ENCODE measurements at regions not wholly inside any gene's neighbourhood (a gene's known extent, or its start where the extent isn't known, plus 50 kb on each side); places are given as distances from the start of the nearest gene placed in this dataset.

DNA sequence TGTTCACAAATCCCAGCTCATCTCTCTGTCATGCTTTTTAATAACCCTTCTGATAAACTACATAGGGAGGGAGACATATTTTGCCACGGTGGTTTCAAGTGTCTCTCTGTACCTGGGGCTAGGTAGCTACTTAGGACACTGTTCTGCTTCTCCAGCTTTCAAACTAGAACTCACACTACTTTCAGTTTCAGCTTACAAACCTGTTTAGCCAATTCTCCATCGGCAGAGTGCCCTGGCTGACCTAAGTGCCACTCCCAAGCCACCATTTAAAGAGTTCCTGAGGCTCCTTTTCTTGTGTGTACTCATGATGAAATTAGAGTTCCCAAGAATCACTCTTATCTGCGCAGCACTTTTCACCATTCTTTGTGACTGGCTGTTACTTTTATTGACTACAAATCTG lies 899.2 kb downstream of the FAT4 start:
- FAIRE-seq (no peak), DNase-seq (ENCODE audit: insufficient read length, low spot score) (no peak)
- TF ChIP-seq POLR2AphosphoS5 (IDR thresholded peaks at IDR 0.05; ENCODE audit: low read depth, low read length) (no peak), TAF1 (IDR thresholded peaks at IDR 0.05; ENCODE audit: low read depth, low read length) (no peak), PAX5 (IDR thresholded peaks at IDR 0.05; ENCODE audit: insufficient read depth, low read length, severe bottlenecking) (no peak), POU2F2 (IDR thresholded peaks at IDR 0.05; ENCODE audit: low read depth, low read length) (no peak), POLR2A (IDR thresholded peaks at IDR 0.05; ENCODE audit: low read depth, low read length) (no peak), SPI1 (IDR thresholded peaks at IDR 0.05; ENCODE audit: low read depth, low read length) (no peak)

GRCh38 chr4:126215759-126216158 lies 901.0 kb downstream of the FAT4 start:
- no peak for FAIRE-seq
- TF ChIP-seq SPI1 (IDR thresholded peaks at IDR 0.05; ENCODE audit: low read depth, low read length): no peak
- no peak for TF ChIP-seq POLR2A (IDR thresholded peaks at IDR 0.05; ENCODE audit: low read depth, low read length)
- no peak for TF ChIP-seq POU2F2 (IDR thresholded peaks at IDR 0.05; ENCODE audit: low read depth, low read length)
- TF ChIP-seq PAX5 (IDR thresholded peaks at IDR 0.05; ENCODE audit: insufficient read depth, low read length, severe bottlenecking): no peak
- TF ChIP-seq POLR2AphosphoS5 (IDR thresholded peaks at IDR 0.05; ENCODE audit: low read depth, low read length): no peak
- no peak for TF ChIP-seq TAF1 (IDR thresholded peaks at IDR 0.05; ENCODE audit: low read depth, low read length)
- no peak for DNase-seq (ENCODE audit: insufficient read length, low spot score)

DNA sequence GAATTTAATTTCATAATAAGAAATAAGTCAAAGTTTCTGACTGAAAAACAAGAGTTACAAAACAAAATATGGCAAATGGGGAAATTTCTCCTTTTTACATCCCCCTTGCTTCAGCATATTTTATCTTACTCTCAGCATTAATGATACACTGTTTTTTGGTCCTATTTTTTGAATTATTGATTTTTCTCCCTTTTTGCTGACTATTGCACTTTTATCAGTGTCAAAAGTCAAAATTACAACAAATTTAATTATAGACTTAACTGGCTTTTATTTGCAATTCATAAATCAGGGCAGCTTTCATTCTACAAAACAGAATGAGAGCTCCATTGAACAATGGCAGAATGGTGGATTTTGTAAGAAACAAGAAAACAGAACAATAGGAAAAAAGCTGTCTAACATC lies 901.9 kb downstream of the FAT4 start:
- DNase-seq (ENCODE audit: insufficient read length, low spot score) (no peak), FAIRE-seq (no peak)
- TF ChIP-seq POU2F2 (IDR thresholded peaks at IDR 0.05; ENCODE audit: low read depth, low read length) (no peak), SPI1 (IDR thresholded peaks at IDR 0.05; ENCODE audit: low read depth, low read length) (no peak), POLR2AphosphoS5 (IDR thresholded peaks at IDR 0.05; ENCODE audit: low read depth, low read length) (no peak), TAF1 (IDR thresholded peaks at IDR 0.05; ENCODE audit: low read depth, low read length) (no peak), POLR2A (IDR thresholded peaks at IDR 0.05; ENCODE audit: low read depth, low read length) (no peak), PAX5 (IDR thresholded peaks at IDR 0.05; ENCODE audit: insufficient read depth, low read length, severe bottlenecking) (no peak)

GRCh38 chr4:126221282-126221681 lies 906.5 kb downstream of the FAT4 start:
- no peak for DNase-seq (ENCODE audit: insufficient read length, low spot score)
- no peak for FAIRE-seq
- no peak for TF ChIP-seq PAX5 (IDR thresholded peaks at IDR 0.05; ENCODE audit: insufficient read depth, low read length, severe bottlenecking)
- TF ChIP-seq POLR2AphosphoS5 (IDR thresholded peaks at IDR 0.05; ENCODE audit: low read depth, low read length): no peak
- TF ChIP-seq SPI1 (IDR thresholded peaks at IDR 0.05; ENCODE audit: low read depth, low read length): no peak
- no peak for TF ChIP-seq TAF1 (IDR thresholded peaks at IDR 0.05; ENCODE audit: low read depth, low read length)
- TF ChIP-seq POU2F2 (IDR thresholded peaks at IDR 0.05; ENCODE audit: low read depth, low read length): no peak
- no peak for TF ChIP-seq POLR2A (IDR thresholded peaks at IDR 0.05; ENCODE audit: low read depth, low read length)

DNA sequence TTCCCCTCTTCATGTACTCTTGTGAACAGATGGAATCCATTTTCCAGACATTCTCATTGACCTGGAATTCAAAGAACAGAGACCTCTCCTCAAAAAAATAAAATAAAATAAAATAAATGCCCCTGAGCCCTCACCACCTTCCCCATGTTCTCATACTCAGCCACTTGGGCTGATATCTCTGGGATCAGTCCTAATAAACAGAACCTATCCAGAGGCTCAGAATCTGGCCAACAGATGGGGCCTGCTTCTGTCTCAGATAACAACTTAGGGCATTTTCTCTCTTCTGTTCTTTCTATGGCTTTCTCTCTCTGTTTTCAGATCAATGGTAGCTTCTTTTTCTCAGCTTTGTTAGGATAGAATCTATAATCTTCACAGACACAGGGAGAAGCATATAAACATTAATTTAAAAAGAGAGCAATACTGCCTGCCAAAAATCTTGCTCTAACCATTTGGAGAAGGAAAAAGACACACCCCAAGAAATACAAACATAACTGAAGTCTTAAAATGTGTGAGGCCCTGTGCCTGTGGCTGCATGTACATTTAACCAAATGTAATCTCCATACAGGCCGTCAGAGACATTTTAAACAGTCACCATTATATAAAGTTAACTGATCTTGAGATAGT lies 907.1 kb downstream of the FAT4 start:
- FAIRE-seq (no peak), DNase-seq (ENCODE audit: insufficient read length, low spot score) (no peak)
- TF ChIP-seq POU2F2 (IDR thresholded peaks at IDR 0.05; ENCODE audit: low read depth, low read length) (no peak), PAX5 (IDR thresholded peaks at IDR 0.05; ENCODE audit: insufficient read depth, low read length, severe bottlenecking) (no peak), POLR2AphosphoS5 (IDR thresholded peaks at IDR 0.05; ENCODE audit: low read depth, low read length) (no peak), SPI1 (IDR thresholded peaks at IDR 0.05; ENCODE audit: low read depth, low read length) (no peak), POLR2A (IDR thresholded peaks at IDR 0.05; ENCODE audit: low read depth, low read length) (no peak), TAF1 (IDR thresholded peaks at IDR 0.05; ENCODE audit: low read depth, low read length) (no peak)

DNA sequence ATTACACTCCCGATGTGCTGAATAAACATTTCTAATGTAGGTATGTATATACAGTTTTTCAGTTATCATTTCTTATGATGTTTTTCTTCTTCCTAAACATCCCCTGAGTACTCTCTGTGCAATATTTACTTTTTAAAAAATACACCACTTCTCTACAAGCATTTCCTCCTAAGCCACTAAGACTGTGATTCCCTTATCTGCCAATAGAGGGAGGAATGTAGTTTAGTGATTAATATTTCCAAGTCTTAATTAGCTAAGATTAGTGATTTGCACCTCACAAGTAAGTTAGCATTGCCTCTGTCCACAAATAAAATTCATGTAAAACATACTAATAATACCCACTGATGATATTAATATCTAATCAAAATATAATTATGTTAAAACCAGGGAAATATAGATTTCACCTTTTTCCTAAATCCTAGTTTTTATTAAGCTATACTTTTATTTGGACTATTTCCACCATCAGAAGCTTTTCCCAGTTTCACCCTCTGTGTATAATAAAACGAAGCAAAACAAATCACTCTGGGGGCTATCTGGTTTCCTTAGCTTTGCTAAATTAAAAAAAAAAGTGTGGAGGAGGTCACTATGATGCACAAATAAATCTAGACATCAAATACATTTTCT lies 909.1 kb downstream of the FAT4 start:
- DNase-seq (ENCODE audit: insufficient read length, low spot score): no peak
- FAIRE-seq: no peak
- TF ChIP-seq SPI1 (IDR thresholded peaks at IDR 0.05; ENCODE audit: low read depth, low read length) (no peak), POU2F2 (IDR thresholded peaks at IDR 0.05; ENCODE audit: low read depth, low read length) (no peak), POLR2AphosphoS5 (IDR thresholded peaks at IDR 0.05; ENCODE audit: low read depth, low read length) (no peak), PAX5 (IDR thresholded peaks at IDR 0.05; ENCODE audit: insufficient read depth, low read length, severe bottlenecking) (no peak), POLR2A (IDR thresholded peaks at IDR 0.05; ENCODE audit: low read depth, low read length) (no peak), TAF1 (IDR thresholded peaks at IDR 0.05; ENCODE audit: low read depth, low read length) (no peak)

GRCh38 chr4:126227428-126227827 lies 912.7 kb downstream of the FAT4 start:
- no peak for DNase-seq (ENCODE audit: insufficient read length, low spot score)
- FAIRE-seq: no peak
- no peak for TF ChIP-seq POLR2A (IDR thresholded peaks at IDR 0.05; ENCODE audit: low read depth, low read length)
- no peak for TF ChIP-seq POLR2AphosphoS5 (IDR thresholded peaks at IDR 0.05; ENCODE audit: low read depth, low read length)
- no peak for TF ChIP-seq TAF1 (IDR thresholded peaks at IDR 0.05; ENCODE audit: low read depth, low read length)
- no peak for TF ChIP-seq POU2F2 (IDR thresholded peaks at IDR 0.05; ENCODE audit: low read depth, low read length)
- TF ChIP-seq SPI1 (IDR thresholded peaks at IDR 0.05; ENCODE audit: low read depth, low read length): no peak
- no peak for TF ChIP-seq PAX5 (IDR thresholded peaks at IDR 0.05; ENCODE audit: insufficient read depth, low read length, severe bottlenecking)

DNA sequence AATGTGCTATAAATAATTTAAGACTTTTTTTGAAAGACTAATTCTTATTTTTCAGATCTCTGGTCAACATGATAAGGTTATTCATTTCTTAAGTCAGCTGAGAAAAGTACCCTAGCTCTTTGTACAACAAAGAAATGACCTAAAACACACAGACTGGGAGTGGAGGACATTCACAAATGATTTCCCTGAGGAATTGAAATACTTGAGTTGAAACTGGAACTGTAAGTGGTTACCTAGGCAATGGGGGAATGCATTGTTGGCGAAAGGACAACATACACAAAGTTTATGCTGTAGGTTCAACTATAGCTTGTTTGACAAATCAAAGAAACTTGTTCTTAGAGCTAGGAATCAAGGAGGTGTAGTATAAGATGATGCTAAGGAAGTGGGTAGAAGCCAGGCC lies 915.5 kb downstream of the FAT4 start:
- no peak for DNase-seq (ENCODE audit: insufficient read length, low spot score)
- no peak for FAIRE-seq
- no peak for TF ChIP-seq SPI1 (IDR thresholded peaks at IDR 0.05; ENCODE audit: low read depth, low read length)
- TF ChIP-seq POLR2AphosphoS5 (IDR thresholded peaks at IDR 0.05; ENCODE audit: low read depth, low read length): no peak
- TF ChIP-seq PAX5 (IDR thresholded peaks at IDR 0.05; ENCODE audit: insufficient read depth, low read length, severe bottlenecking): no peak
- no peak for TF ChIP-seq POU2F2 (IDR thresholded peaks at IDR 0.05; ENCODE audit: low read depth, low read length)
- no peak for TF ChIP-seq POLR2A (IDR thresholded peaks at IDR 0.05; ENCODE audit: low read depth, low read length)

DNA sequence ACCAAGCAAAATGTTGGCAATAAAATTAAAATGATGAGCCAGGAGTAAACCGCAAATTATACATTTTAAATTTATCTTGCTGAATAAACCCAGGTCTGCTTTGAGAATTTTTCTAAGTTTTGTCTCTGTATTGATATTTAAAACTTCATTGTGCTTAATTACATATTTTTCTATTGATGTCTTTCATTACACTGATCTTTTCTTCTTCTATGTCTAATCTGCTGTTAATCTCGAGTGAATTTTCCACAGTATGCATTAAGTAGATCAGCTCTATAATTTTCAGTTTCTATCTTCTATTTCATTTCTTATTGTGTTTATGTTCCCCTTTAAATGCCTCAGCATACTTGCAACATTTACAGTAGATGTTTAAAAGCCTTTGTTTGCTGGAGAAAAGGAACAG lies 918.7 kb downstream of the FAT4 start:
- FAIRE-seq (no peak), DNase-seq (ENCODE audit: insufficient read length, low spot score) (no peak)
- TF ChIP-seq TAF1 (IDR thresholded peaks at IDR 0.05; ENCODE audit: low read depth, low read length): no peak
- no peak for TF ChIP-seq POLR2A (IDR thresholded peaks at IDR 0.05; ENCODE audit: low read depth, low read length)
- TF ChIP-seq POLR2AphosphoS5 (IDR thresholded peaks at IDR 0.05; ENCODE audit: low read depth, low read length): no peak

DNA sequence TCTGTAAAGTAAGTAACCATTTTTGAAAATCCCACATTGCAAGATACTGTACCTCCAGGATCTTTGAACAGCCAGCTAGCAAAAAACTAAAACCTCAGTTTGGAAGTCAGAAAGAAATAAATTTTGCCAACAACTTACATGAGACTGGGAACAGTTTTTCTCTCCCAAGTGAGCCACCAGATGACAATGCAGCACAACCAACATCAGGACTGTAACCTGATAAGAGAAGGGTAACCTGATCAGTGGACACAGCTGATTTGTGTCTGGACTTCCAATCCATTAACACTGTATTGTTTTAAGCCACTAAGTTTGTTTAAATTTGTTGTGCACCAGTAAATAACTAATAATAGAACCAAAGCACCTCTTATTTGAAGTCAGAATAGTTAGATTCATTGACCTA lies 923.3 kb downstream of the FAT4 start:
- TF ChIP-seq POLR2A (IDR thresholded peaks at IDR 0.05; ENCODE audit: low read depth, low read length) (no peak), SPI1 (IDR thresholded peaks at IDR 0.05; ENCODE audit: low read depth, low read length) (no peak), PAX5 (IDR thresholded peaks at IDR 0.05; ENCODE audit: insufficient read depth, low read length, severe bottlenecking) (no peak), POLR2AphosphoS5 (IDR thresholded peaks at IDR 0.05; ENCODE audit: low read depth, low read length) (no peak), POU2F2 (IDR thresholded peaks at IDR 0.05; ENCODE audit: low read depth, low read length) (no peak), TAF1 (IDR thresholded peaks at IDR 0.05; ENCODE audit: low read depth, low read length) (no peak)
- DNase-seq (ENCODE audit: insufficient read length, low spot score) (no peak), FAIRE-seq (no peak)
